ENCODE measurements at regions not wholly inside any gene's neighbourhood (a gene's known extent, or its start where the extent isn't known, plus 50 kb on each side); places are given as distances from the start of the nearest gene placed in this dataset.

- DNase-seq (ENCODE audit: low read depth), result no peak
- H3K4me3 ChIP-seq (ENCODE audit: low read depth, low read length), result no peak overlapping the region
- TF ChIP-seq CTCF (conservative IDR thresholded peaks at IDR 0.05; ENCODE audit: low read depth, low read length), result peak; percentile 28
These were observed 156.2 kb upstream of the NETO1 start for GRCh38 chr18:73023975-73024374.

- TF ChIP-seq CTCF (conservative IDR thresholded peaks at IDR 0.05; ENCODE audit: low read depth, low read length), result no peak
- no peak for DNase-seq (ENCODE audit: low read depth)
- no peak overlapping the region for H3K4me3 ChIP-seq (ENCODE audit: low read depth, low read length)
These were observed 141.9 kb upstream of the NETO1 start for GRCh38 chr18:73009691-73010090.

- TF ChIP-seq CTCF (conservative IDR thresholded peaks at IDR 0.05; ENCODE audit: low read depth, low read length), result no peak
- no peak overlapping the region for H3K4me3 ChIP-seq (ENCODE audit: low read depth, low read length)
- DNase-seq (ENCODE audit: low read depth), result no peak
These were observed 140.1 kb upstream of the NETO1 start for GRCh38 chr18:73007915-73008308.

GRCh38 chr18:73007195-73007914, 139.6 kb upstream of the NETO1 start:
- DNase-seq (ENCODE audit: low read depth), result peak; percentile 97
- TF ChIP-seq CTCF (conservative IDR thresholded peaks at IDR 0.05; ENCODE audit: low read depth, low read length), result no peak
- no peak overlapping the region for H3K4me3 ChIP-seq (ENCODE audit: low read depth, low read length)

- DNase-seq (ENCODE audit: low read depth), result peak; percentile 49
- H3K4me3 ChIP-seq (ENCODE audit: low read depth, low read length), result no peak overlapping the region
- no peak for TF ChIP-seq CTCF (conservative IDR thresholded peaks at IDR 0.05; ENCODE audit: low read depth, low read length)
These were observed 138.5 kb upstream of the NETO1 start for GRCh38 chr18:73006331-73006730.

GRCh38 chr18:73004260-73004659, 136.5 kb upstream of the NETO1 start:
- no peak overlapping the region for H3K4me3 ChIP-seq (ENCODE audit: low read depth, low read length)
- no peak for TF ChIP-seq CTCF (conservative IDR thresholded peaks at IDR 0.05; ENCODE audit: low read depth, low read length)

GRCh38 chr18:72999971-73000607, 132.3 kb upstream of the NETO1 start:
- no peak for DNase-seq (ENCODE audit: low read depth)
- TF ChIP-seq CTCF (conservative IDR thresholded peaks at IDR 0.05; ENCODE audit: low read depth, low read length), result no peak
- H3K4me3 ChIP-seq (ENCODE audit: low read depth, low read length), result no peak overlapping the region

More at GRCh38 chr18:73004260-73004659, 136.5 kb upstream of the NETO1 start:
- DNase-seq (ENCODE audit: low read depth), result no peak

Measured in epithelial cell of proximal tubule (primary cell).